ENCODE measurements at regions not wholly inside any gene's neighbourhood (a gene's known extent, or its start where the extent isn't known, plus 50 kb on each side); places are given as distances from the start of the nearest gene placed in this dataset.

DNA sequence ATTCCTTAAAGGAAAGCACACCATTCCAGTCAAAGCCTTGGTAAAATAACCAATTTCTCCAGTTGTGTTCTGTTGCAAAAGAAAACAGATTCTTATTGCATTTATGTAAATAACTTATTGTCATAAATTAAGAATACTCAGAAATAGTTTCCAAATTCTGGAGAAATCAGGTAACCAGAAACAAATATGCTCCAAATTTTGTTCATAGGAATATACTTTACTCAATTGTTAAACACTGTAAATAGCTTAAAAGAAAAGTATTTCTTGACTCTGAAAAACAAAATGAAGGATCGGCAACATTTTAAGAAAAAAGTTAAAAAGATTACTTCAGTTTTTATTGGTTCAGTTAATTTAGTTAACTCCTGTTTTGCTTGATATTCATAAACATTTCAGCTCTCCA is 67.1 kb upstream of the PIK3CG start:
- DNase-seq (ENCODE audit: insufficient read length) (no peak), FAIRE-seq (no peak)
- no peak for TF ChIP-seq TAF1 (IDR thresholded peaks at IDR 0.05; ENCODE audit: borderline replicate concordance, low read depth, low read length)
- TF ChIP-seq POLR2A (IDR thresholded peaks at IDR 0.05; ENCODE audit: low read depth, low read length), result no peak
- no peak for TF ChIP-seq POLR2AphosphoS5 (IDR thresholded peaks at IDR 0.05; ENCODE audit: low read depth, low read length)

GRCh38 chr7:106802589-106802988 is 62.5 kb upstream of the PIK3CG start:
- no peak for FAIRE-seq
- DNase-seq (ENCODE audit: insufficient read length), result no peak
- TF ChIP-seq POLR2AphosphoS5 (IDR thresholded peaks at IDR 0.05; ENCODE audit: low read depth, low read length) (no peak), POLR2A (IDR thresholded peaks at IDR 0.05; ENCODE audit: low read depth, low read length) (no peak), TAF1 (IDR thresholded peaks at IDR 0.05; ENCODE audit: borderline replicate concordance, low read depth, low read length) (no peak)

- no peak for TF ChIP-seq POLR2AphosphoS5 (IDR thresholded peaks at IDR 0.05; ENCODE audit: low read depth, low read length)
- no peak for TF ChIP-seq POLR2A (IDR thresholded peaks at IDR 0.05; ENCODE audit: low read depth, low read length)
- TF ChIP-seq TAF1 (IDR thresholded peaks at IDR 0.05; ENCODE audit: borderline replicate concordance, low read depth, low read length), result no peak
- DNase-seq (ENCODE audit: insufficient read length) (no peak), FAIRE-seq (no peak)
Observed at GRCh38 chr7:106806556-106806955, 58.5 kb upstream of the PIK3CG start.

GRCh38 chr7:106807474-106807873 is 57.6 kb upstream of the PIK3CG start:
- no peak for DNase-seq (ENCODE audit: insufficient read length)
- FAIRE-seq, result no peak
- TF ChIP-seq TAF1 (IDR thresholded peaks at IDR 0.05; ENCODE audit: borderline replicate concordance, low read depth, low read length), result no peak
- TF ChIP-seq POLR2A (IDR thresholded peaks at IDR 0.05; ENCODE audit: low read depth, low read length), result no peak
- TF ChIP-seq POLR2AphosphoS5 (IDR thresholded peaks at IDR 0.05; ENCODE audit: low read depth, low read length), result no peak

- no peak for DNase-seq (ENCODE audit: insufficient read length)
- no peak for TF ChIP-seq POLR2AphosphoS5 (IDR thresholded peaks at IDR 0.05; ENCODE audit: low read depth, low read length)
- no peak for TF ChIP-seq TAF1 (IDR thresholded peaks at IDR 0.05; ENCODE audit: borderline replicate concordance, low read depth, low read length)
- no peak for TF ChIP-seq POLR2A (IDR thresholded peaks at IDR 0.05; ENCODE audit: low read depth, low read length)
- FAIRE-seq, result no peak
Observed at GRCh38 chr7:106808967-106809635, 56.0 kb upstream of the PIK3CG start.

GRCh38 chr7:106811472-106811871 is 53.6 kb upstream of the PIK3CG start:
- DNase-seq (ENCODE audit: insufficient read length) (no peak), FAIRE-seq (no peak)
- TF ChIP-seq POLR2A (IDR thresholded peaks at IDR 0.05; ENCODE audit: low read depth, low read length) (no peak), TAF1 (IDR thresholded peaks at IDR 0.05; ENCODE audit: borderline replicate concordance, low read depth, low read length) (no peak), POLR2AphosphoS5 (IDR thresholded peaks at IDR 0.05; ENCODE audit: low read depth, low read length) (no peak)

DNA sequence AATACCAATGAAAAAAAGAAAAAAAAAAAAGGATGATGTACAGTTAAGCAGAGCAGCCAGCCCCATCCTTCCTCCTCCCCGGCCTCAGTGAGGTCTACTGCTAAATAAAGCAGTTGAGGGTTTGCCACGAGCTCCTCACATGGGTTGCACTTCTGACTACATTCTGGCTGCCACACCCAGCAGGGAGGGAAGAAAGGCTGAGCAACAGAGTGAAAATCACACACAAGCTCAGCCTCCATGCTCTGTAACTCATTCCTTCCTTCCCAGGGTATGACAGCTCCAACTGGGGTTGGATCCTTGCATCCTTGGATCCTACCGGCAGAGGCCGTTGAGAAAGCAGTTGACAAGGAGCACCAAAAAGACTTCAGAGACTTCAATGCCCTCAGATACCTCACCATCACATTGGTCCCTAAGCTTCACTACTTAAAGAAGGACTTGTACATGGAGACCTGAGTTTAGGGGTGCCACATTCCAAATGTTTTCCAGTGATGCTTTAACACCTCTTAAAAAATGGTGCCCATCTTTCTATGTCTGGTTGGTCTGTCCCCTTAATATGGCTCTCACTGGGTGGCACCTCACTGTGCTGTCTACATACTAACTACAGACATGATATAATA is 52.9 kb upstream of the PIK3CG start:
- FAIRE-seq, result no peak

GRCh38 chr7:106813705-106814305 is 51.3 kb upstream of the PIK3CG start:
- DNase-seq (ENCODE audit: insufficient read length), result no peak
- TF ChIP-seq POLR2A (IDR thresholded peaks at IDR 0.05; ENCODE audit: low read depth, low read length), result no peak
- no peak for TF ChIP-seq TAF1 (IDR thresholded peaks at IDR 0.05; ENCODE audit: borderline replicate concordance, low read depth, low read length)
- TF ChIP-seq POLR2AphosphoS5 (IDR thresholded peaks at IDR 0.05; ENCODE audit: low read depth, low read length), result no peak
- no peak for FAIRE-seq

More for the DNA sequence above, 52.9 kb upstream of the PIK3CG start:
- TF ChIP-seq TAF1 (IDR thresholded peaks at IDR 0.05; ENCODE audit: borderline replicate concordance, low read depth, low read length) (no peak), POLR2A (IDR thresholded peaks at IDR 0.05; ENCODE audit: low read depth, low read length) (no peak), POLR2AphosphoS5 (IDR thresholded peaks at IDR 0.05; ENCODE audit: low read depth, low read length) (no peak)
- DNase-seq (ENCODE audit: insufficient read length), result no peak

DNA sequence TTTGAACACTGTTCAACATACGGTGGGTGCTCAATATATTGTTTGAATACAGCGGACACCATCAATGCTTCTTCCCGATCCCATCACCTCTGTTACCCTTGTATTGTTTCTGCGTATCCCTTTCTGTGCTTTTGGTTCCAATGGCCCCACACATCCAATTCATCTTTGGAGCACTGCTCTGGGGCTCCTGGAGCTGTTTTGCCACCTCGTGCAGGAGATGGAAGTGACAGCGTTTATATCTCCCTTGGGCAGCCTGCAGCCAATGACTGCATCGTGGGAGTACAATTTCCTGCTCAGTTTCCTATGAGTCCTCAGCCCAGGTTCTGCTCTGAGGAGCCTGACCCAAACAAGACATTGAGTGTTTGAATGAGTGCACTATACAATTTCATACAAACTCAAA is 50.2 kb upstream of the PIK3CG start:
- FAIRE-seq (no peak), DNase-seq (ENCODE audit: insufficient read length) (no peak)
- no peak for TF ChIP-seq POLR2AphosphoS5 (IDR thresholded peaks at IDR 0.05; ENCODE audit: low read depth, low read length)
- no peak for TF ChIP-seq TAF1 (IDR thresholded peaks at IDR 0.05; ENCODE audit: borderline replicate concordance, low read depth, low read length)
- TF ChIP-seq POLR2A (IDR thresholded peaks at IDR 0.05; ENCODE audit: low read depth, low read length), result no peak
